ENCODE measurements at regions not wholly inside any gene's neighbourhood (a gene's known extent, or its start where the extent isn't known, plus 50 kb on each side); places are given as distances from the start of the nearest gene placed in this dataset.

- TF ChIP-seq EP300 (IDR thresholded peaks at IDR 0.05; ENCODE audit: borderline replicate concordance) (no peak), RAD21 (IDR thresholded peaks at IDR 0.05; ENCODE audit: low read depth) (no peak), TCF12 (IDR thresholded peaks at IDR 0.05; ENCODE audit: low read depth) (no peak), CREB1 (IDR thresholded peaks at IDR 0.05; ENCODE audit: low read depth) (no peak), YY1 (IDR thresholded peaks at IDR 0.05; ENCODE audit: low read depth) (no peak), CEBPB (IDR thresholded peaks at IDR 0.05) (no peak), TAF1 (IDR thresholded peaks at IDR 0.05; ENCODE audit: low read depth) (no peak), FOXM1 (IDR thresholded peaks at IDR 0.05; ENCODE audit: borderline replicate concordance, low read depth) (no peak), EGR1 (IDR thresholded peaks at IDR 0.05) (no peak), TEAD4 (IDR thresholded peaks at IDR 0.05) (no peak), NFIC (IDR thresholded peaks at IDR 0.05) (no peak)
- TF ChIP-seq, protein P1, sequence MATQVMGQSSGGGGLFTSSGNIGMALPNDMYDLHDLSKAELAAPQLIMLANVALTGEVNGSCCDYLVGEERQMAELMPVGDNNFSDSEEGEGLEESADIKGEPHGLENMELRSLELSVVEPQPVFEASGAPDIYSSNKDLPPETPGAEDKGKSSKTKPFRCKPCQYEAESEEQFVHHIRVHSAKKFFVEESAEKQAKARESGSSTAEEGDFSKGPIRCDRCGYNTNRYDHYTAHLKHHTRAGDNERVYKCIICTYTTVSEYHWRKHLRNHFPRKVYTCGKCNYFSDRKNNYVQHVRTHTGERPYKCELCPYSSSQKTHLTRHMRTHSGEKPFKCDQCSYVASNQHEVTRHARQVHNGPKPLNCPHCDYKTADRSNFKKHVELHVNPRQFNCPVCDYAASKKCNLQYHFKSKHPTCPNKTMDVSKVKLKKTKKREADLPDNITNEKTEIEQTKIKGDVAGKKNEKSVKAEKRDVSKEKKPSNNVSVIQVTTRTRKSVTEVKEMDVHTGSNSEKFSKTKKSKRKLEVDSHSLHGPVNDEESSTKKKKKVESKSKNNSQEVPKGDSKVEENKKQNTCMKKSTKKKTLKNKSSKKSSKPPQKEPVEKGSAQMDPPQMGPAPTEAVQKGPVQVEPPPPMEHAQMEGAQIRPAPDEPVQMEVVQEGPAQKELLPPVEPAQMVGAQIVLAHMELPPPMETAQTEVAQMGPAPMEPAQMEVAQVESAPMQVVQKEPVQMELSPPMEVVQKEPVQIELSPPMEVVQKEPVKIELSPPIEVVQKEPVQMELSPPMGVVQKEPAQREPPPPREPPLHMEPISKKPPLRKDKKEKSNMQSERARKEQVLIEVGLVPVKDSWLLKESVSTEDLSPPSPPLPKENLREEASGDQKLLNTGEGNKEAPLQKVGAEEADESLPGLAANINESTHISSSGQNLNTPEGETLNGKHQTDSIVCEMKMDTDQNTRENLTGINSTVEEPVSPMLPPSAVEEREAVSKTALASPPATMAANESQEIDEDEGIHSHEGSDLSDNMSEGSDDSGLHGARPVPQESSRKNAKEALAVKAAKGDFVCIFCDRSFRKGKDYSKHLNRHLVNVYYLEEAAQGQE (IDR thresholded peaks at IDR 0.05; ENCODE audit: low read depth), result no peak
- TF ChIP-seq, protein P2, sequence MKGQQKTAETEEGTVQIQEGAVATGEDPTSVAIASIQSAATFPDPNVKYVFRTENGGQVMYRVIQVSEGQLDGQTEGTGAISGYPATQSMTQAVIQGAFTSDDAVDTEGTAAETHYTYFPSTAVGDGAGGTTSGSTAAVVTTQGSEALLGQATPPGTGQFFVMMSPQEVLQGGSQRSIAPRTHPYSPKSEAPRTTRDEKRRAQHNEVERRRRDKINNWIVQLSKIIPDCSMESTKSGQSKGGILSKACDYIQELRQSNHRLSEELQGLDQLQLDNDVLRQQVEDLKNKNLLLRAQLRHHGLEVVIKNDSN (IDR thresholded peaks at IDR 0.05), result no peak
- TF ChIP-seq, protein P3, sequence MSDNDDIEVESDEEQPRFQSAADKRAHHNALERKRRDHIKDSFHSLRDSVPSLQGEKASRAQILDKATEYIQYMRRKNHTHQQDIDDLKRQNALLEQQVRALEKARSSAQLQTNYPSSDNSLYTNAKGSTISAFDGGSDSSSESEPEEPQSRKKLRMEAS (IDR thresholded peaks at IDR 0.05), result no peak
These were observed 626.4 kb upstream of the NUDT12 start for GRCh38 chr5:104189031-104189430.
